Cardiac fibroblast (primary cell): ENCODE measurements at regions not wholly inside any gene's neighbourhood (a gene's known extent, or its start where the extent isn't known, plus 50 kb on each side); places are given as distances from the start of the nearest gene placed in this dataset.

Experiments
- DNase-seq, 2 donors: peaks; one replicate each; pipeline versions ENCODE4 v3.0.0 to v3.0.0-alpha.2; 2010; ENCODE audit warnings: low read depth in 2 of 2
- H3K4me3 ChIP-seq, 2 donors: replicated peaks in 1 of 2; 1 replicate in 1 of 2; 2 replicates in 1 of 2; pipeline ENCODE4 v1.5.1; 2011; ENCODE audit warnings: low read depth in 2 of 2, low read length in 2 of 2, mild to moderate bottlenecking in 2 of 2, moderate library complexity in 1 of 2
- TF ChIP-seq, protein P1 (sequence below): IDR thresholded peaks from one replicate; pipeline ENCODE4 v1.5.1; 2011; ENCODE audit warnings: low read depth, mild to moderate bottlenecking, low read length, inconsistent platforms

DNA sequence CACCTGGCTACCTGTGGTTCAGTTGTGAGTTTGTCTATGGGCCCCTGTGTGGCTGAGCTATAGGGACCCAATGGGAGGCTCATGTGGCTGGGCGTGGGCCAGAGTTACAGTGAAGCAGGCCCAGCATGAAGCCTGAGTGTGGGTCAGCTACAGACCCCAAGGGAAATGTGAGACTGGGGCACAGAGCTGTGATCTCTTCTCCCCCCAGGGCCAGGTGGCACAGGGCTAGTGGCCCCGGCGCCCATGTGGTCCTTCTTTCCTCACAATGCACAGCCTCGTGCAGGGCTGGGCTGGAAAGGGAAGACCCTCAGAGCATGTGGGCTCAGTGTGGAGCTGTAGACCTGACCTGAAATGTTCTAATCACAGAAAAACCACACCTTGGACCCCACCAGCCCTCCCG, 71.6 kb upstream of the NECTIN1 start:
- DNase-seq: no peak
- no peak overlapping the region for H3K4me3 ChIP-seq
- TF ChIP-seq, protein P1, sequence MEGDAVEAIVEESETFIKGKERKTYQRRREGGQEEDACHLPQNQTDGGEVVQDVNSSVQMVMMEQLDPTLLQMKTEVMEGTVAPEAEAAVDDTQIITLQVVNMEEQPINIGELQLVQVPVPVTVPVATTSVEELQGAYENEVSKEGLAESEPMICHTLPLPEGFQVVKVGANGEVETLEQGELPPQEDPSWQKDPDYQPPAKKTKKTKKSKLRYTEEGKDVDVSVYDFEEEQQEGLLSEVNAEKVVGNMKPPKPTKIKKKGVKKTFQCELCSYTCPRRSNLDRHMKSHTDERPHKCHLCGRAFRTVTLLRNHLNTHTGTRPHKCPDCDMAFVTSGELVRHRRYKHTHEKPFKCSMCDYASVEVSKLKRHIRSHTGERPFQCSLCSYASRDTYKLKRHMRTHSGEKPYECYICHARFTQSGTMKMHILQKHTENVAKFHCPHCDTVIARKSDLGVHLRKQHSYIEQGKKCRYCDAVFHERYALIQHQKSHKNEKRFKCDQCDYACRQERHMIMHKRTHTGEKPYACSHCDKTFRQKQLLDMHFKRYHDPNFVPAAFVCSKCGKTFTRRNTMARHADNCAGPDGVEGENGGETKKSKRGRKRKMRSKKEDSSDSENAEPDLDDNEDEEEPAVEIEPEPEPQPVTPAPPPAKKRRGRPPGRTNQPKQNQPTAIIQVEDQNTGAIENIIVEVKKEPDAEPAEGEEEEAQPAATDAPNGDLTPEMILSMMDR: no peak

DNA sequence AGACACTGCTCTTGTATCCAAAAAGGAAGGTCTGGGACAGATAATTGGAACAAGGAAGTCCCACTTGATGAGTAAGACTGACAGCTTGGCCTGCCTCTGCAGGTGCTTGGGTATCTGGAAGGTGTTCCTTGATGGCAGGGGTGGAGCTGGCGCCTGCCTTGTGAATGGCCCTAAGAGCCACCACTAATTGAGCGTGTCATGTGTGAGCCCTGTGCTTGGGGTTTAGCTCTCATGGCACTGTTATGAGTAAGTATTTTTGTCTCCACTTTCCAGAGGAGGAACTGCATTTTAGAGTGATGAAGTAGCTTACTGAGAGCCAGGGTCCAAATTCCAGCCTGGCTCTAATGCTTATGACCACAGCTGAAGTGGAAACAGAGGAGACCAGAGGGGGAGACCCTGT, 71.2 kb upstream of the NECTIN1 start:
- TF ChIP-seq, protein P1: no peak
- no peak overlapping the region for H3K4me3 ChIP-seq
- DNase-seq: no peak

DNA sequence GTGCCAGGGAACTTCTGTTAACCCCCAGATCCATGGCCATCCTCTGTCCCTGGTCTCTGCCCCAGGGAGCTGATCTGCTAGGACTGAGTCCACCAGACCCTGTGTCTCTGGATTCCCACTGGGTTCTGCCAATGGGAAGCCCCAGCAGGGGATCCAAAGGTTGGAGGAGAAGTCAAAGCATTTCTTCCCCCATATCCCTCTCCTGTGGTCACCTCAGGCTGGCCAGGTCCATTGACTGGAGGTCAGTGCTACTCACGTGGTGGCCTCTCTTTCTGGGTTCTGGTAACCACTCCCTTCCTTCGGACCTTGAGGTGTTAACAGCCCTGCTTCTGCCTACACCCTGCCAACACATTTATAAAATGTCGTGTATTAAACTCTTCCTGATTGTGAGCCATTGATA, 69.7 kb upstream of the NECTIN1 start:
- TF ChIP-seq, protein P1: no peak
- no peak overlapping the region for H3K4me3 ChIP-seq
- DNase-seq: no peak

DNA sequence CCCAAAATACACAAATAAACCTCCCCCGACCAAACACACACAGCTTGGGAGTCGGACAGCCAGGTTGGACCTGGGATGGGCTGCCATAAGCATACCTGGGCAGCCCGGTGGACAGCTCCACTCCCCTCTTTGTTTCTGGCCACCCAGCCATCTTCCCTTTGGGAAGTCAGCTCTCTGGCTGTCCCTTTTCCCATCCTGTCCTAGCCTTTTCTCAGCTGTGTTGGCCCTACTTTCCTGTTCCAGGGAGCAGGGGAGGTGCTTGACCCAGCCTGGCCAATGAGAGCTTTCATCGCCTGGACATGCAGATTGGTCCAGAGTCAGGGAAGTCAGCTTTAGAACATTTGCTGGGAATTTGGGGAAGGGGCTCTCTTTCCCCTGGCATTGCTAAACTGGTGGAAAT, 68.7 kb upstream of the NECTIN1 start:
- H3K4me3 ChIP-seq: no peak overlapping the region
- no peak for DNase-seq
- TF ChIP-seq, protein P1: no peak

DNA sequence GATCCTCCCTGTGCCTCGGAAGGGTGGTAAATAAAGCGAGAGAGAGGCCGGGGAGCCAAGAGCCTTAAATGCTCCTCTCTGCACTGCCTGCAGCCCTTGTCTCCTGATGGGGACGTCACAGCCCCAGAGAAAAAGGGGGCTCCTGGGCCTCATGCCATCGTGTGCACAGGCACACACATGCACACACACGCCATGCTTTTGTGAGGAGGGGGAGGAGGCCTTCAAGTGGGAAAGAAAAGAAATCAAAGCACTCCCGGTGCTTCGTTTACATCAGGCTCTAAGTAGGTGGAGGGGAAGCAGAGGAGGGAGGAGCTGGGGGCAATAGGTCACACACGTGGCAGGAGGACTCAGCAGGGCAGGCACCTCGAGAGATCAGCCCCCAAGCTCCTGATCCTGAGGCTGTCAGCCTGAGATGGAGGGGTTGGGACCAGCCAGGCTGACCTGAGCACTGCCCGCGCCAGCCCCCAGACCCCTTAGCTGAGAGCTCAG, 68.2 kb upstream of the NECTIN1 start:
- no peak overlapping the region for H3K4me3 ChIP-seq
- TF ChIP-seq, protein P1: no peak
- DNase-seq: no peak

DNA sequence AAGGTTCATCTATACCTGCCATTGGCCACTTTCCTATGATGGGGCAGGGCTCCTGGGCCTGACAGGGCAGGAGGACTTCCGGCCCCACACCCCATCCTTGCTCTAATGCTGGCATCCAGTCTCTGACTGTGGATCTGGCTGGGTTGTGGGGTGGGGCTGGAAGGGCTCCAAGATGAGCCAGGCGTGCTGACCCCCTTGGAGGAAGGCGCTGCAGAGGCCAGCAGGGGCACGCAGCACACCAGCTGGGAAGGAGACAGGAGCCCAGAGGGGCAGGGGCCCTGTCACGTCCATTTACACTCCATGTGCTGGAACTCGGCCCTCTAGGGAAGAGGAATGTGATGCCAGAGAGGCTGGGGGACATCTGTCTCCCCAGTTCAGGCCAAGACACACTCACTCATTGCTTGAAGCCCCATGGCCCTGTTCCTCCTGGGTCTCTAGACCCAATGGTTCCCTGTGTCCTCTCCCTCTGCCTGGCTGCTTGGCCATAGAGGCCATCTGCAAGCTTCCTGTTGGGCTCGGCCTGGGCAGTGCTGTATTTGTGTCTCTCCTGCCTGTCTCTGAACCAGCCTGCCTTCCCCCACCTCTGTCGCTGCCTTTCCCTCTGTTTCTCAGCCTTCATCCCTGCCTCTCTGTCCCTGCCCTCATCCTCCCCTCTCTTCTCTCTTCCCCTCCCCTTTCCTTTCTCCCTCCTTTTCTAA, 67.5 kb upstream of the NECTIN1 start:
- H3K4me3 ChIP-seq: no peak overlapping the region
- no peak for DNase-seq
- TF ChIP-seq, protein P1: no peak

DNA sequence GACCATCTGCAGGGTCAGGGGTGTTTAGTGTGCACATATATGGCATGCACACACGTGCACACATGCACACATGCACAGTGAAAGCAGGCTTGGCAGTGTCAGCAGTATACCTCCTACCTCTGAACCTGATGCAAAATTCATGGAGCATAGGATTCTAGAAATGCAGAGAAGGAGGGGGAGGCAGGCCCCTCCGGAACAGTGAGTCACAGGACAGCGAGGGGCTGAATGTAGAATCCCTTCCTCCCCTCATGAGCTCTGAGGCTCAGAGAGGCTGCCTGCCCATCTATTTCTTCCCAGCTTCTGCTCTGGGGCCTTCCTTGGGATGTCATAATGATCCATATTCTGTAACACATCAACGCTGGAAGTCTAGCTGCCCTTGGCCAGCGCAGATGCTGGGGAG, 66.7 kb upstream of the NECTIN1 start:
- no peak overlapping the region for H3K4me3 ChIP-seq
- TF ChIP-seq, protein P1: no peak
- DNase-seq: no peak
